Body of pancreas (tissue), 4 donors: ENCODE measurements at regions not wholly inside any gene's neighbourhood (a gene's known extent, or its start where the extent isn't known, plus 50 kb on each side); places are given as distances from the start of the nearest gene placed in this dataset.

Experiments
- ATAC-seq: fragments of 150-250 bp; one replicate; pipeline ENCODE4 v1.9.1; 2016
- DNase-seq, 4 donors: peaks; one replicate each; pipeline ENCODE4 v3.0.0-alpha.2; 2019
- H3K27ac ChIP-seq, 4 donors: fragments of 200-600 bp; sonication (generic); 1 replicate in 3 of 4; 2 replicates in 1 of 4; pipeline versions ENCODE4 v1.5.1 to v1.6.1; 2016 to 2019; ENCODE audit warnings: mild to moderate bottlenecking in 1 of 4, mixed read lengths in 1 of 4, moderate library complexity in 1 of 4
- H3K27me3 ChIP-seq, 2 donors: fragments of 200-600 bp; sonication (generic); one replicate each; pipeline ENCODE4 v1.6.0; 2016; ENCODE audit warnings: mild to moderate bottlenecking in 1 of 2
- H3K36me3 ChIP-seq, 2 donors: fragments of 200-600 bp; sonication (generic); replicated peaks in 1 of 2; 2 replicates each; pipeline ENCODE4 v1.5.1; 2016; ENCODE audit warnings: low read depth in 2 of 2; ENCODE audit not compliant: insufficient read depth in 1 of 2
- H3K4me1 ChIP-seq: fragments of 200-600 bp; sonication (generic); one replicate; pipeline ENCODE4 v1.6.0; 2016
- H3K4me3 ChIP-seq, 2 donors: fragments of 200-600 bp; sonication (generic); 1 replicate in 1 of 2; 2 replicates in 1 of 2; pipeline ENCODE4 v1.5.1; 2016 to 2019
- H3K9me3 ChIP-seq, 3 donors: fragments of 200-600 bp; sonication (generic); 1 replicate in 2 of 3; 2 replicates in 1 of 3; pipeline ENCODE4 v1.5.1; 2016
- POLR2A ChIP-seq, 3 donors: fragments of 450-650 bp; IDR thresholded peaks; one replicate each; pipeline ENCODE4 v1.6.1; 2016; ENCODE audit warnings: antibody characterized with exemption in 3 of 3, mild to moderate bottlenecking in 2 of 3
- WGBS, 2 donors: methylation state at CpG; one replicate each; pipeline ENCODE4 v1.1.5; 2017; 5-methylcytosine and 5-hydroxymethylcytosine counted together
- intact Hi-C: fragments of 100-400 bp; cut with DNase I; formaldehyde crosslinking; loops from one replicate; pipeline ENCODE4 v1.15.1; 2023
- TF ChIP-seq, protein P1 (sequence below), 7 experiments: fragments of 450-650 bp in 4 of 7; fragments of 200-600 bp in 3 of 7; sonication (generic) in 3 of 7; IDR thresholded peaks; one replicate each; pipeline ENCODE4 v1.5.1; 2016 to 2019; ENCODE audit warnings: antibody characterized with exemption in 7 of 7

- TF ChIP-seq, protein P1, sequence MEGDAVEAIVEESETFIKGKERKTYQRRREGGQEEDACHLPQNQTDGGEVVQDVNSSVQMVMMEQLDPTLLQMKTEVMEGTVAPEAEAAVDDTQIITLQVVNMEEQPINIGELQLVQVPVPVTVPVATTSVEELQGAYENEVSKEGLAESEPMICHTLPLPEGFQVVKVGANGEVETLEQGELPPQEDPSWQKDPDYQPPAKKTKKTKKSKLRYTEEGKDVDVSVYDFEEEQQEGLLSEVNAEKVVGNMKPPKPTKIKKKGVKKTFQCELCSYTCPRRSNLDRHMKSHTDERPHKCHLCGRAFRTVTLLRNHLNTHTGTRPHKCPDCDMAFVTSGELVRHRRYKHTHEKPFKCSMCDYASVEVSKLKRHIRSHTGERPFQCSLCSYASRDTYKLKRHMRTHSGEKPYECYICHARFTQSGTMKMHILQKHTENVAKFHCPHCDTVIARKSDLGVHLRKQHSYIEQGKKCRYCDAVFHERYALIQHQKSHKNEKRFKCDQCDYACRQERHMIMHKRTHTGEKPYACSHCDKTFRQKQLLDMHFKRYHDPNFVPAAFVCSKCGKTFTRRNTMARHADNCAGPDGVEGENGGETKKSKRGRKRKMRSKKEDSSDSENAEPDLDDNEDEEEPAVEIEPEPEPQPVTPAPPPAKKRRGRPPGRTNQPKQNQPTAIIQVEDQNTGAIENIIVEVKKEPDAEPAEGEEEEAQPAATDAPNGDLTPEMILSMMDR (IDR thresholded peaks at IDR 0.05): no peak
- TF ChIP-seq POLR2A (IDR thresholded peaks at IDR 0.05): no peak
- DNase-seq (no peak), ATAC-seq (no peak)
- no peaks in the 10 kb centered on the region for H3K36me3 ChIP-seq
- intact Hi-C loops: no loop called here
- H3K9me3 ChIP-seq: no peaks in the 10 kb centered on the region
- H3K4me3 ChIP-seq: no peak overlapping the region
- H3K27ac ChIP-seq: no peak overlapping the region
- no peaks in the 10 kb centered on the region for H3K4me1 ChIP-seq
- no peaks in the 10 kb centered on the region for H3K27me3 ChIP-seq
Observed at GRCh38 chr14:30330445-30330844, 228.5 kb upstream of the G2E3 start.

GRCh38 chr14:30331030-30331429 lies 227.9 kb upstream of the G2E3 start:
- Histone ChIP-seq H3K27me3 (no peaks in the 10 kb centered on the region), H3K9me3 (no peaks in the 10 kb centered on the region), H3K27ac (no peak overlapping the region), H3K4me1 (no peaks in the 10 kb centered on the region), H3K4me3 (no peak overlapping the region), H3K36me3 (no peaks in the 10 kb centered on the region)
- no peak for ATAC-seq
- TF ChIP-seq, protein P1 (IDR thresholded peaks at IDR 0.05): no peak
- TF ChIP-seq POLR2A (IDR thresholded peaks at IDR 0.05): no peak
- intact Hi-C loops: no loop called here
- DNase-seq: no peak

DNA sequence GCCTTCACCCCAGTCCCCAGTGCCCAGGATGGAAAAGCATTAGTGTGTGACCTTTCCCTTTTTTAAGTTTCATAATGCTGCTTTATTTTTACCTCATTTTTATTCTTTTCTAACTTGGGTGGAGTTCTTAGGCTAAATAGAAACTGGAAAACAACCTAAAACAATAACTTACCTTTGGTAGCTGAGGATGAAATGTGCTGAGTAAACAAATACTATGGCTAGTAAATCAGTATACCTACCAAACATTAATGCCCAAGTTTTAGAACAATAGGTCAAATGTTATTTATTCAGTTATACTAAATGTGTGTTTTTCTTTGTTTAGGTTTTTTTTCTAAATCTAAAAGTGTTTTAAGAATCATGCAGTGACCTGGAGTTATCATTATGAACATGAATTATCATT lies 226.6 kb upstream of the G2E3 start:
- no peak for TF ChIP-seq POLR2A (IDR thresholded peaks at IDR 0.05)
- TF ChIP-seq, protein P1 (IDR thresholded peaks at IDR 0.05): no peak
- Histone ChIP-seq H3K4me1 (no peaks in the 10 kb centered on the region), H3K27ac (no peak overlapping the region), H3K36me3 (no peaks in the 10 kb centered on the region), H3K4me3 (no peak overlapping the region), H3K9me3 (no peaks in the 10 kb centered on the region), H3K27me3 (no peaks in the 10 kb centered on the region)
- ATAC-seq: no peak
- no peak for DNase-seq
- intact Hi-C loops: no loop called here

DNA sequence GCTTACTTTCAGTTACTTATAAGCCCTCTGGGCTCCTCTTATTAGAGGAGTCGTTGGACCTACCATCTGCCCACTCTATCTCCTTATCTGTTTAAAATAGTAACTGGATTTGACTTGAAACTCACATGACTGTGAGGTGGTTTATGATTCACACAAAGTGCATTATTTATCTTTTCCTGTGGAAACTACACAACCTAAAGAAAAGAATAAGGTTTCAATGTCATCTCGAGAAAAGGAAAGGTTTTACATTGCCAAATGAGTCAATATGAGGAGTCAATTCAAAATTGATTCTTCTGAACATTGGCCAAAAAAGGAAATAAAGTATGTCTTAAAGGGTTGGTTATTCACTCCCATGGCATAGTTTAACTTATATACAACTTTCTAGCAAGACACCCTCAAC lies 225.0 kb upstream of the G2E3 start:
- TF ChIP-seq, protein P1 (IDR thresholded peaks at IDR 0.05): no peak
- no peak for TF ChIP-seq POLR2A (IDR thresholded peaks at IDR 0.05)
- intact Hi-C loops: no loop called here
- 21 to 41% methylated on average over 2 of the region's 2 CpGs for WGBS, 2 donors

DNA sequence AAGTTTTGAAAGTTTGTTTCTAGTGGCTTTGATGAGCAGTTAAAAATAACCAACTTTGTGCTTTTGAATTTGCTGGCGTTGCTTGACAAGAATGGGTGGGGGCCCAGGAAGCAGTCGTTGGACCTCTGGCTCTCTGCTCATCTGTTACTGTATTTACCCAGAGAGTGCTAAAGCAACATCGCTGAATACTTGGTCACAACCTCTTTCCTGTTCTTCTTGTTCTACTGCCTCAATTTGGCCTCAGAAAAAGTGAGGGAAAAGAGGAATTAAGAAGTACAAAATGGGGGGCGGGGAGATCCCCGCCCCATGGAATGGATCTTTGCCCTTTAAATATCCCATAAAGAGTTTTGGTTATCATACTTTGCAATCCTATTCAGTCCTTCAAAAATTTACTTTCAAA lies 221.5 kb upstream of the G2E3 start:
- H3K36me3 ChIP-seq: no peaks in the 10 kb centered on the region
- no peaks in the 10 kb centered on the region for H3K27me3 ChIP-seq
- no peak overlapping the region for H3K4me3 ChIP-seq
- intact Hi-C loops: no loop called here
- H3K9me3 ChIP-seq: no peaks in the 10 kb centered on the region
- DNase-seq (no peak), ATAC-seq (no peak)
- H3K4me1 ChIP-seq: no peaks in the 10 kb centered on the region
- no peak overlapping the region for H3K27ac ChIP-seq
- TF ChIP-seq, protein P1 (IDR thresholded peaks at IDR 0.05): no peak
- no peak for TF ChIP-seq POLR2A (IDR thresholded peaks at IDR 0.05)
- WGBS, 2 donors: 51 to 59% methylated on average over 5 of the region's 5 CpGs

More for the DNA sequence above, 225.0 kb upstream of the G2E3 start:
- ATAC-seq: no peak
- Histone ChIP-seq H3K4me1 (no peaks in the 10 kb centered on the region), H3K4me3 (no peak overlapping the region), H3K9me3 (no peaks in the 10 kb centered on the region), H3K36me3 (no peaks in the 10 kb centered on the region), H3K27ac (no peak overlapping the region), H3K27me3 (no peaks in the 10 kb centered on the region)
- no peak for DNase-seq
